ENCODE measurements at regions not wholly inside any gene's neighbourhood (a gene's known extent, or its start where the extent isn't known, plus 50 kb on each side); places are given as distances from the start of the nearest gene placed in this dataset.

- DNase-seq (ENCODE audit: low read depth in 2 of 2): no peak
These were observed 1966.1 kb upstream of the CELF4 start for GRCh38 chr18:39531659-39532058.

- no peak for DNase-seq (ENCODE audit: low read depth in 2 of 2)
These were observed 1963.8 kb upstream of the CELF4 start for GRCh38 chr18:39529358-39529757.

- no peak for DNase-seq (ENCODE audit: low read depth in 2 of 2)
These were observed 1961.9 kb upstream of the CELF4 start for GRCh38 chr18:39527465-39527864.

GRCh38 chr18:39524370-39524769, 1958.8 kb upstream of the CELF4 start:
- no peak for DNase-seq (ENCODE audit: low read depth in 2 of 2)

GRCh38 chr18:39523281-39523680, 1957.7 kb upstream of the CELF4 start:
- DNase-seq (ENCODE audit: low read depth in 2 of 2): no peak

- no peak for DNase-seq (ENCODE audit: low read depth in 2 of 2)
These were observed 1955.6 kb upstream of the CELF4 start for GRCh38 chr18:39521164-39521563.

- no peak for DNase-seq (ENCODE audit: low read depth in 2 of 2)
These were observed 1954.1 kb upstream of the CELF4 start for GRCh38 chr18:39519741-39520140.

- no peak for DNase-seq (ENCODE audit: low read depth in 2 of 2)
These were observed 1949.7 kb upstream of the CELF4 start for GRCh38 chr18:39515299-39515698.

- DNase-seq (ENCODE audit: low read depth in 2 of 2): no peak
These were observed 1947.6 kb upstream of the CELF4 start for GRCh38 chr18:39513186-39513585.

- no peak for DNase-seq (ENCODE audit: low read depth in 2 of 2)
These were observed 1941.2 kb upstream of the CELF4 start for GRCh38 chr18:39506581-39507330.

GRCh38 chr18:39500306-39500705, 1934.7 kb upstream of the CELF4 start:
- DNase-seq (ENCODE audit: low read depth in 2 of 2): no peak

GRCh38 chr18:39497821-39498220, 1932.2 kb upstream of the CELF4 start:
- no peak for DNase-seq (ENCODE audit: low read depth in 2 of 2)

GRCh38 chr18:39496986-39497385, 1931.4 kb upstream of the CELF4 start:
- DNase-seq (ENCODE audit: low read depth in 2 of 2): no peak

- no peak for DNase-seq (ENCODE audit: low read depth in 2 of 2)
These were observed 1928.8 kb upstream of the CELF4 start for GRCh38 chr18:39494211-39494896.

- no peak for DNase-seq (ENCODE audit: low read depth in 2 of 2)
These were observed 1925.8 kb upstream of the CELF4 start for GRCh38 chr18:39491408-39491807.

GRCh38 chr18:39489431-39489830, 1923.8 kb upstream of the CELF4 start:
- DNase-seq (ENCODE audit: low read depth in 2 of 2): no peak

- no peak for DNase-seq (ENCODE audit: low read depth in 2 of 2)
These were observed 1922.3 kb upstream of the CELF4 start for GRCh38 chr18:39487932-39488331.

- DNase-seq (ENCODE audit: low read depth in 2 of 2): no peak
These were observed 1920.7 kb upstream of the CELF4 start for GRCh38 chr18:39486268-39486667.

- no peak for DNase-seq (ENCODE audit: low read depth in 2 of 2)
These were observed 1920.1 kb upstream of the CELF4 start for GRCh38 chr18:39485696-39486095.

- no peak for DNase-seq (ENCODE audit: low read depth in 2 of 2)
These were observed 1915.7 kb upstream of the CELF4 start for GRCh38 chr18:39481281-39481680.

- no peak for DNase-seq (ENCODE audit: low read depth in 2 of 2)
These were observed 1915.0 kb upstream of the CELF4 start for GRCh38 chr18:39480494-39481195.

- DNase-seq (ENCODE audit: low read depth in 2 of 2): no peak
These were observed 1898.4 kb upstream of the CELF4 start for GRCh38 chr18:39464006-39464405.

- DNase-seq (ENCODE audit: low read depth in 2 of 2): no peak
These were observed 1896.8 kb upstream of the CELF4 start for GRCh38 chr18:39462436-39462835.

Data from stimulated activated CD4-positive, alpha-beta T cell treated with anti-CD3 and anti-CD28 coated beads, Interleukin-4, amount 100 ng/mL, for 48 hours (primary cell).